ENCODE measurements at regions not wholly inside any gene's neighbourhood (a gene's known extent, or its start where the extent isn't known, plus 50 kb on each side); places are given as distances from the start of the nearest gene placed in this dataset.
"Not testable (repeated sequence)": the region's sequence is repeated elsewhere in the genome, so short reads cannot be mapped to it uniquely, and the experiment has no call there.

DNA sequence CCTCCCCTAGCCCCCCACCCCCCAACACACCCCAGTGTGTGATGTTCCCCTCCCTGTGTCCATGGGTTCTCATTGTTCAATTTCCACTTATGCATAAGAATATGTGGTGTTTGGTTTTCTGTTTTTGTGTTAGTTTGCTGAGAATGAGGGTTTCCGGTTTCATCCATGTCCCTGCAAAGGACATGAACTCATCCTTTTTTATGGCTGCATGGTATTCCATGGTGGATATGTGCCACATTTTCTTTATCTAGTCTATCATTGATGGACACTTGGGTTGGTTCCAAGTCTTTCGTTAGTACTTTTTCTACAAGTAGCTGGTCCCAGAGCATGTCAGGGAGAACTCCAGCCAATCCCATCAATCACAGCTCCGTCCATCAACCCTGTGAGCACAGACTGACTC lies 350.3 kb downstream of the SETD4 start:
- TF ChIP-seq POLR2A (IDR thresholded peaks at IDR 0.05; ENCODE audit: low read depth, low read length); POLR2AphosphoS5 (IDR thresholded peaks at IDR 0.05; ENCODE audit: insufficient read depth, low read depth, low read length); FOS (IDR thresholded peaks at IDR 0.05; ENCODE audit: borderline replicate concordance, insufficient read depth, low read length); EZH2 (IDR thresholded peaks at IDR 0.05; ENCODE audit: borderline replicate concordance, low read depth, low read length, severe bottlenecking); GATA2 (IDR thresholded peaks at IDR 0.05; ENCODE audit: insufficient read depth, insufficient read length, low read depth, low read length); JUN (IDR thresholded peaks at IDR 0.05; ENCODE audit: borderline replicate concordance, insufficient read depth, insufficient read length, low read depth); MYC (IDR thresholded peaks at IDR 0.05; ENCODE audit: low read depth, low read length): not testable (repeated sequence)
- TF ChIP-seq, protein P1, sequence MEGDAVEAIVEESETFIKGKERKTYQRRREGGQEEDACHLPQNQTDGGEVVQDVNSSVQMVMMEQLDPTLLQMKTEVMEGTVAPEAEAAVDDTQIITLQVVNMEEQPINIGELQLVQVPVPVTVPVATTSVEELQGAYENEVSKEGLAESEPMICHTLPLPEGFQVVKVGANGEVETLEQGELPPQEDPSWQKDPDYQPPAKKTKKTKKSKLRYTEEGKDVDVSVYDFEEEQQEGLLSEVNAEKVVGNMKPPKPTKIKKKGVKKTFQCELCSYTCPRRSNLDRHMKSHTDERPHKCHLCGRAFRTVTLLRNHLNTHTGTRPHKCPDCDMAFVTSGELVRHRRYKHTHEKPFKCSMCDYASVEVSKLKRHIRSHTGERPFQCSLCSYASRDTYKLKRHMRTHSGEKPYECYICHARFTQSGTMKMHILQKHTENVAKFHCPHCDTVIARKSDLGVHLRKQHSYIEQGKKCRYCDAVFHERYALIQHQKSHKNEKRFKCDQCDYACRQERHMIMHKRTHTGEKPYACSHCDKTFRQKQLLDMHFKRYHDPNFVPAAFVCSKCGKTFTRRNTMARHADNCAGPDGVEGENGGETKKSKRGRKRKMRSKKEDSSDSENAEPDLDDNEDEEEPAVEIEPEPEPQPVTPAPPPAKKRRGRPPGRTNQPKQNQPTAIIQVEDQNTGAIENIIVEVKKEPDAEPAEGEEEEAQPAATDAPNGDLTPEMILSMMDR (IDR thresholded peaks at IDR 0.05; ENCODE audit: extremely low read depth in 1 of 2, insufficient read depth in 1 of 2, low read depth in 1 of 2, low read length in 2 of 2): not testable (repeated sequence)
- TF ChIP-seq, protein P2, sequence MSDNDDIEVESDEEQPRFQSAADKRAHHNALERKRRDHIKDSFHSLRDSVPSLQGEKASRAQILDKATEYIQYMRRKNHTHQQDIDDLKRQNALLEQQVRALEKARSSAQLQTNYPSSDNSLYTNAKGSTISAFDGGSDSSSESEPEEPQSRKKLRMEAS (IDR thresholded peaks at IDR 0.05; ENCODE audit: insufficient read depth, insufficient read length): not testable (repeated sequence)

Measured in endothelial cell of umbilical vein (primary cell).